ENCODE measurements at regions not wholly inside any gene's neighbourhood (a gene's known extent, or its start where the extent isn't known, plus 50 kb on each side); places are given as distances from the start of the nearest gene placed in this dataset.
"Not testable (repeated sequence)": the region's sequence is repeated elsewhere in the genome, so short reads cannot be mapped to it uniquely, and the experiment has no call there.

GRCh38 chr11:69943066-69943465, 123.8 kb upstream of the FGF3 start:
- ATAC-seq (replicated peaks): no peak
- Mint-ChIP-seq H3K27ac (no peak overlapping the region), H3K4me3 (no peak overlapping the region), H3K9me3 (no peaks in the 10 kb centered on the region), H3K4me1 (ENCODE audit: low read depth in 2 of 2) (no peaks in the 10 kb centered on the region), H3K36me3 (ENCODE audit: insufficient read depth) (no peaks in the 10 kb centered on the region), H3K27me3 (peaks cover 7 to 15% of the 10 kb centered on the region in 2 donors)
- DNase-seq: no peak

GRCh38 chr11:69943506-69943905, 124.3 kb upstream of the FGF3 start:
- ATAC-seq (replicated peaks): no peak
- H3K9me3 Mint-ChIP-seq: no peaks in the 10 kb centered on the region
- H3K27ac Mint-ChIP-seq: no peak overlapping the region
- H3K27me3 Mint-ChIP-seq: peaks cover 8 to 13% of the 10 kb centered on the region in 2 donors
- no peak for DNase-seq
- H3K4me3 Mint-ChIP-seq: no peak overlapping the region
- no peaks in the 10 kb centered on the region for H3K4me1 Mint-ChIP-seq (ENCODE audit: low read depth in 2 of 2)
- H3K36me3 Mint-ChIP-seq (ENCODE audit: insufficient read depth): no peaks in the 10 kb centered on the region

- Mint-ChIP-seq H3K9me3 (no peaks in the 10 kb centered on the region), H3K4me1 (ENCODE audit: low read depth in 2 of 2) (no peaks in the 10 kb centered on the region), H3K36me3 (ENCODE audit: insufficient read depth) (no peaks in the 10 kb centered on the region), H3K27ac (no peak overlapping the region), H3K27me3 (peaks cover 11 to 12% of the 10 kb centered on the region in 2 donors), H3K4me3 (no peak overlapping the region)
- no peak for DNase-seq
- no peak for ATAC-seq (replicated peaks)
Observed at GRCh38 chr11:69944146-69944795, 125.1 kb upstream of the FGF3 start.

- no peaks in the 10 kb centered on the region for H3K4me1 Mint-ChIP-seq (ENCODE audit: low read depth in 2 of 2)
- ATAC-seq (replicated peaks) (no peak), DNase-seq (no peak)
- peaks cover 7 to 11% of the 10 kb centered on the region in 2 donors for H3K27me3 Mint-ChIP-seq
- H3K4me3 Mint-ChIP-seq: no peak overlapping the region
- no peak overlapping the region for H3K27ac Mint-ChIP-seq
- no peaks in the 10 kb centered on the region for H3K9me3 Mint-ChIP-seq
- H3K36me3 Mint-ChIP-seq (ENCODE audit: insufficient read depth): no peaks in the 10 kb centered on the region
Observed at GRCh38 chr11:69945157-69945556, 125.9 kb upstream of the FGF3 start.

GRCh38 chr11:69947059-69947792, 128.0 kb upstream of the FGF3 start:
- ATAC-seq (replicated peaks): no peak
- no peaks in the 10 kb centered on the region for H3K36me3 Mint-ChIP-seq (ENCODE audit: insufficient read depth)

GRCh38 chr11:69947793-69948255, 128.6 kb upstream of the FGF3 start:
- Mint-ChIP-seq H3K36me3 (ENCODE audit: insufficient read depth) (no peaks in the 10 kb centered on the region), H3K27me3 (peaks cover 4 to 13% of the 10 kb centered on the region in 2 donors), H3K4me3 (no peak overlapping the region), H3K27ac (no peak overlapping the region), H3K4me1 (ENCODE audit: low read depth in 2 of 2) (no peaks in the 10 kb centered on the region), H3K9me3 (no peaks in the 10 kb centered on the region)
- ATAC-seq (replicated peaks) (no peak), DNase-seq (no peak)

More at GRCh38 chr11:69947059-69947792, 128.0 kb upstream of the FGF3 start:
- Mint-ChIP-seq H3K27me3 (peaks cover 4 to 13% of the 10 kb centered on the region in 2 donors), H3K4me1 (ENCODE audit: low read depth in 2 of 2) (no peaks in the 10 kb centered on the region), H3K4me3 (no peak overlapping the region), H3K9me3 (no peaks in the 10 kb centered on the region), H3K27ac (no peak overlapping the region)
- DNase-seq: no peak

GRCh38 chr11:69948256-69949141, 129.3 kb upstream of the FGF3 start:
- Mint-ChIP-seq H3K4me1 (ENCODE audit: low read depth in 2 of 2) (no peaks in the 10 kb centered on the region), H3K27me3 (peaks cover 4 to 13% of the 10 kb centered on the region in 2 donors), H3K9me3 (no peaks in the 10 kb centered on the region), H3K4me3 (no peak overlapping the region), H3K27ac (no peak overlapping the region), H3K36me3 (ENCODE audit: insufficient read depth) (no peaks in the 10 kb centered on the region)
- DNase-seq (no peak), ATAC-seq (replicated peaks) (no peak)

GRCh38 chr11:69949327-69949726, 128.8 kb upstream of the ANO1 start:
- DNase-seq: no peak
- H3K36me3 Mint-ChIP-seq (ENCODE audit: insufficient read depth): no peaks in the 10 kb centered on the region
- H3K4me1 Mint-ChIP-seq (ENCODE audit: low read depth in 2 of 2): no peaks in the 10 kb centered on the region
- no peak for ATAC-seq (replicated peaks)
- no peak overlapping the region for H3K27ac Mint-ChIP-seq
- peaks cover 4 to 13% of the 10 kb centered on the region in 2 donors for H3K27me3 Mint-ChIP-seq
- H3K9me3 Mint-ChIP-seq: no peaks in the 10 kb centered on the region
- no peak overlapping the region for H3K4me3 Mint-ChIP-seq

GRCh38 chr11:69950120-69950519, 128.0 kb upstream of the ANO1 start:
- no peaks in the 10 kb centered on the region for H3K36me3 Mint-ChIP-seq (ENCODE audit: insufficient read depth)
- H3K27me3 Mint-ChIP-seq: peaks cover 10 to 13% of the 10 kb centered on the region in 2 donors
- no peak overlapping the region for H3K27ac Mint-ChIP-seq
- ATAC-seq (replicated peaks) (no peak), DNase-seq (no peak)
- H3K4me3 Mint-ChIP-seq: no peak overlapping the region
- H3K9me3 Mint-ChIP-seq: no peaks in the 10 kb centered on the region
- H3K4me1 Mint-ChIP-seq (ENCODE audit: low read depth in 2 of 2): no peaks in the 10 kb centered on the region

GRCh38 chr11:69950621-69951020, 127.5 kb upstream of the ANO1 start:
- no peak for ATAC-seq (replicated peaks)
- H3K36me3 Mint-ChIP-seq (ENCODE audit: insufficient read depth): no peaks in the 10 kb centered on the region

GRCh38 chr11:69951821-69952220, 126.3 kb upstream of the ANO1 start:
- no peaks in the 10 kb centered on the region for H3K36me3 Mint-ChIP-seq (ENCODE audit: insufficient read depth)
- H3K27ac Mint-ChIP-seq: no peak overlapping the region
- ATAC-seq (replicated peaks): no peak
- no peaks in the 10 kb centered on the region for H3K9me3 Mint-ChIP-seq
- H3K4me1 Mint-ChIP-seq (ENCODE audit: low read depth in 2 of 2): no peaks in the 10 kb centered on the region
- no peak for DNase-seq
- peaks cover 11 to 16% of the 10 kb centered on the region in 2 donors for H3K27me3 Mint-ChIP-seq
- no peak overlapping the region for H3K4me3 Mint-ChIP-seq

More at GRCh38 chr11:69950621-69951020, 127.5 kb upstream of the ANO1 start:
- Mint-ChIP-seq H3K9me3 (no peaks in the 10 kb centered on the region), H3K4me3 (no peak overlapping the region), H3K27ac (no peak overlapping the region), H3K27me3 (peaks cover 11 to 13% of the 10 kb centered on the region in 2 donors), H3K4me1 (ENCODE audit: low read depth in 2 of 2) (no peaks in the 10 kb centered on the region)
- no peak for DNase-seq

GRCh38 chr11:69952229-69952975, 125.7 kb upstream of the ANO1 start:
- DNase-seq; H3K36me3 Mint-ChIP-seq (ENCODE audit: insufficient read depth); ATAC-seq (replicated peaks); H3K9me3 Mint-ChIP-seq; H3K27ac Mint-ChIP-seq; H3K4me1 Mint-ChIP-seq (ENCODE audit: low read depth in 2 of 2); H3K4me3 Mint-ChIP-seq: not testable (repeated sequence)
- peaks cover 11 to 22% of the 10 kb centered on the region in 2 donors for H3K27me3 Mint-ChIP-seq

- no peak for ATAC-seq (replicated peaks)
- H3K36me3 Mint-ChIP-seq (ENCODE audit: insufficient read depth): no peaks in the 10 kb centered on the region
- no peaks in the 10 kb centered on the region for H3K9me3 Mint-ChIP-seq
- H3K4me3 Mint-ChIP-seq: no peak overlapping the region
- H3K27me3 Mint-ChIP-seq: peaks cover 11 to 30% of the 10 kb centered on the region in 2 donors
- no peak for DNase-seq
- no peaks in the 10 kb centered on the region for H3K4me1 Mint-ChIP-seq (ENCODE audit: low read depth in 2 of 2)
- H3K27ac Mint-ChIP-seq: no peak overlapping the region
Observed at GRCh38 chr11:69953356-69953755, 124.8 kb upstream of the ANO1 start.
